ENCODE measurements at regions not wholly inside any gene's neighbourhood (a gene's known extent, or its start where the extent isn't known, plus 50 kb on each side); places are given as distances from the start of the nearest gene placed in this dataset.

- Histone ChIP-seq H4K20me1 (ENCODE audit: control insufficient read depth, insufficient read depth) (no peaks in the 10 kb centered on the region), H3K4me1 (ENCODE audit: control insufficient read depth, insufficient read depth, low read length) (no peaks in the 10 kb centered on the region), H3K4me2 (ENCODE audit: control insufficient read depth, insufficient read depth) (no peak overlapping the region), H3K27ac (ENCODE audit: control insufficient read depth, insufficient read depth) (no peak overlapping the region), H3K36me3 (ENCODE audit: control insufficient read depth in 2 of 2, insufficient read depth in 2 of 2, low read length in 1 of 2) (no peaks in the 10 kb centered on the region), H2AFZ (ENCODE audit: control insufficient read depth, low read depth, low read length) (no peak overlapping the region), H3K27me3 (replicated peaks in 1 of 2; ENCODE audit: control insufficient read depth in 2 of 2, insufficient read depth in 2 of 2, low read length in 1 of 2) (no peaks in the 10 kb centered on the region), H3K79me2 (ENCODE audit: control insufficient read depth, insufficient read depth, low read length) (no peaks in the 10 kb centered on the region), H3K9me3 (replicated peaks; ENCODE audit: control insufficient read depth, insufficient read depth, low read length) (no peaks in the 10 kb centered on the region; the same call in 2 of the 3 replicates), H3K4me3 (no peak overlapping the region), H3K9ac (ENCODE audit: control insufficient read depth, insufficient read depth, low read length) (no peak overlapping the region)
- POLR2A ChIA-PET = no interaction called here
- intact Hi-C loops (cut with micrococcal nuclease; ENCODE audit: unreplicated experiment) = no loop called here
- CTCF ChIA-PET = no interaction called here
- RAD21 ChIA-PET (ENCODE audit: unreplicated experiment) = no interaction called here
- SMC1A ChIA-PET (ENCODE audit: uncharacterized antibody, unreplicated experiment) = no interaction called here
- no peak for FAIRE-seq
- BruUV-seq (replicated peaks) = no TSS peak
- in situ Hi-C loops (cut with MboI) = no loop called here
- TF ChIP-seq MAX (IDR thresholded peaks at IDR 0.05; ENCODE audit: low read depth, low read length) (no peak), ELK1 (IDR thresholded peaks at IDR 0.05; ENCODE audit: low read depth, low read length) (no peak), RAD21 (IDR thresholded peaks at IDR 0.05; ENCODE audit: insufficient read depth, low read depth, low read length) (no peak), REST (IDR thresholded peaks at IDR 0.05; ENCODE audit: low read depth, low read length) (no peak), ZZZ3 (IDR thresholded peaks at IDR 0.05; ENCODE audit: control insufficient read depth, insufficient read length, low read depth) (no peak), ZNF207 (IDR thresholded peaks at IDR 0.05; ENCODE audit: borderline replicate concordance) (no peak), E2F8 (IDR thresholded peaks at IDR 0.05; ENCODE audit: low read depth, partially characterized antibody) (no peak), CREM (IDR thresholded peaks at IDR 0.05; ENCODE audit: low read depth) (no peak), HSF1 (IDR thresholded peaks at IDR 0.05; ENCODE audit: low read depth, low read length) (no peak), YBX1 (IDR thresholded peaks at IDR 0.05) (no peak), E2F4 (IDR thresholded peaks at IDR 0.05; ENCODE audit: low read depth, low read length) (no peak)
- no peak for ATAC-seq
- DNase-seq (ENCODE audit: low read depth, low spot score) = no peak
These were observed 222.4 kb upstream of the PCDH17 start for GRCh38 chr13:57409121-57409520.

Measured in GM12878 (cell line).